GM13977 (cell line): ENCODE measurements at regions not wholly inside any gene's neighbourhood (a gene's known extent, or its start where the extent isn't known, plus 50 kb on each side); places are given as distances from the start of the nearest gene placed in this dataset.
"Not testable (repeated sequence)": the region's sequence is repeated elsewhere in the genome, so short reads cannot be mapped to it uniquely, and the experiment has no call there.

ENCODE experiments used
- DNase-seq: peaks from one replicate; pipeline ENCODE4 v3.0.0; 2012; ENCODE audit warnings: low spot score
- in situ Hi-C: fragments of 300-500 bp; cut with MboI; formaldehyde crosslinking; loops from one replicate; pipeline ENCODE4 v1.12.0; 2022; ENCODE audit warnings: low sequenced_read_pairs, low pct_unique_long_range_greater_than_20kb, mixed read lengths, inconsistent platforms; ENCODE audit not compliant: unreplicated experiment
- TF ChIP-seq, protein P1 (sequence below): IDR thresholded peaks from 2 replicates; pipeline ENCODE4 v1.5.1; 2012; ENCODE audit warnings: mild to moderate bottlenecking, control low read depth; ENCODE audit not compliant: insufficient read depth; ENCODE audit errors: extremely low read depth, missing control alignments

DNA sequence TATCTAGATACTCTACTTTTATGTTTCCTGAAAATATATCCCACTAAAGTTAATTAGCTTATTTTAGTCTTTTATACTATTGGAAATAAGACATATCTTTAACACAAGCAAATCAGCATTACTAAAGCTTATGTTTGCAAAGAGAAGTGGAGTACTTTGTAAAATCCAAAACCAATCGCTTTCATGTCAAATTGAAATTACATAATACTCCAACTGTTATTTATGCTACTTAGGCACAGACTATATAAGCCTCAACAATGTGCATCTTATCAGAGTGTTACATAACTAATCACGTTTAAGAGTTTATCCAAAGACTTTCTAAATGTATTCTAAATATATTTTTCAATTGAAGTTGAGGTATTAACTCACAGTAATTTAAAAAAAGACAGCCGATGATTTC is 200.0 kb downstream of the PCDH20 start:
- DNase-seq, result no peak
- in situ Hi-C loops, result no loop called here

DNA sequence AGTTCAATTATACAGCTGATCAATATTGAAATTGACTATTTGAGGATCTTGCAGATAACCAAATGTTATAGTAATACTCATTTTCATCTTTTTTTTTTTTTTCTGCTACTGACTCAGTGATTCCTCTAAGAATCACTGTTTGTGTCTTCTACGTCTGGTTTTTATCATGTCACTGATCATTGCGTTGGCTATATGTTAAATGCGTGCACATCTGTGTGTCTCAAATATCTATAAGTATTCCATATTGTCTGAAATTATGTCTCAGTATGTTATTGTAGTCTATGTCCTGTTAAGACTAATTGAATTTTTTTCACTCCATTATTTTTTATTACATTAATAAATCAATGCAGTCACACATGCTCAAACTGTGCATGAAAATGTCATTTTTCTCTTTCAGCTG is 200.5 kb downstream of the PCDH20 start:
- DNase-seq, result no peak
- in situ Hi-C loops, result no loop called here

More for the DNA sequence above, 200.0 kb downstream of the PCDH20 start:
- TF ChIP-seq, protein P1, sequence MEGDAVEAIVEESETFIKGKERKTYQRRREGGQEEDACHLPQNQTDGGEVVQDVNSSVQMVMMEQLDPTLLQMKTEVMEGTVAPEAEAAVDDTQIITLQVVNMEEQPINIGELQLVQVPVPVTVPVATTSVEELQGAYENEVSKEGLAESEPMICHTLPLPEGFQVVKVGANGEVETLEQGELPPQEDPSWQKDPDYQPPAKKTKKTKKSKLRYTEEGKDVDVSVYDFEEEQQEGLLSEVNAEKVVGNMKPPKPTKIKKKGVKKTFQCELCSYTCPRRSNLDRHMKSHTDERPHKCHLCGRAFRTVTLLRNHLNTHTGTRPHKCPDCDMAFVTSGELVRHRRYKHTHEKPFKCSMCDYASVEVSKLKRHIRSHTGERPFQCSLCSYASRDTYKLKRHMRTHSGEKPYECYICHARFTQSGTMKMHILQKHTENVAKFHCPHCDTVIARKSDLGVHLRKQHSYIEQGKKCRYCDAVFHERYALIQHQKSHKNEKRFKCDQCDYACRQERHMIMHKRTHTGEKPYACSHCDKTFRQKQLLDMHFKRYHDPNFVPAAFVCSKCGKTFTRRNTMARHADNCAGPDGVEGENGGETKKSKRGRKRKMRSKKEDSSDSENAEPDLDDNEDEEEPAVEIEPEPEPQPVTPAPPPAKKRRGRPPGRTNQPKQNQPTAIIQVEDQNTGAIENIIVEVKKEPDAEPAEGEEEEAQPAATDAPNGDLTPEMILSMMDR, result no peak

DNA sequence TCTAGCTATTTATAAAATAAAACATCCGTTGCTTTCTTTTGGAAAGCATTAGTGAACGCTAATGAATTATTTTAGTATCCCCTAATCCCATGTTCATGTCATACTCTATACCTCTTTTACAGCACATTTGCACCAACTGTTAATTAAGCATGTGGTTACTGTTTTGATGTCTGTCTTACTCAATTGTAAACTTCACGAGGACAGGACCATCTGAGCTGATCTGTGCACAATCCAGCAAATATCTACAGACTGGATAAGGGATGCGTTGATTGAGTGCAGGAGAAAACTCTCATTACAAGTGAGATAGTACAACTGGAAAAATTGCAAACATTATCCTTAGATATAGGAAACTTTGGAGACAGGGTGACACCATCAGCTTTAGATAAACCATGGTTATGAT is 201.1 kb downstream of the PCDH20 start:
- DNase-seq, result no peak
- in situ Hi-C loops, result no loop called here
- TF ChIP-seq, protein P1, result no peak

More for the DNA sequence above, 200.5 kb downstream of the PCDH20 start:
- TF ChIP-seq, protein P1, result no peak

DNA sequence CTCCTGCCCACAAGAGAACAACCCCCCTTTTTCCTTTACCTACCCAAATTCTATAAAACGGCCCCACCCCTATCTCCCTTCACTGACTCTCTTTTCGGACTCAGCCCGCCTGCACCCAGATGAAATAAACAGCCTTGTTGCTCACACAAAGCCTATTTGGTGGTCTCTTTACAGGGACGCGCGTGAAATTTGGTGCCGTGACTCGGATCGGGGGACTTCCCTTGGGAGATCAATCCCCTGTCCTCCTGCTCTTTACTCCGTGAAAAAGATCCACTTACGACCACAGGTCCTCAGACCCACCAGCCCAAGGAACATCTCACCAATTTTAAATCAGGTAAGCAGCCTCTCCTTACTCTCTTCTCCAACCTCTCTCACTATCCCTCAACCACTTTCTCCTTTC is 209.8 kb downstream of the PCDH20 start:
- DNase-seq, in situ Hi-C loops: not testable (repeated sequence)

DNA sequence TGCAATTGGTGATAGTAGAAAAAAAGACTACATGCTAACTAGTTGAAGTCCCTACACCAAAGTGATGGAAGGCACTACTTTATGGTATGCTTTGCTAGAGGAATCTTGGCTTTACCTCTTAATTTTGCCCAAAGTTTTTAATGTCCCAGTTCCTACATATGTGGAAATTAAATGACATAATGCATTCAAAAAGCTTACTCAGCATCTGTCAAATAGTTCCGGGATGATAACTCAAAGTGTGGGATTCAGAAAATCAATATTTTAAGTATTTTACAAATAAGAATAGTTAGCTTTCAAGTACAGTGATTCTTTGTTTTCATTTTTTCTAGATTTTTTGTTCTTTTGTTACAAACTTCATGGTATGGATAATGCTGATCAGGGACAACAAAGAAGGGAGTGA is 211.6 kb downstream of the PCDH20 start:
- in situ Hi-C loops, result no loop called here
- TF ChIP-seq, protein P1, result no peak
- no peak for DNase-seq

DNA sequence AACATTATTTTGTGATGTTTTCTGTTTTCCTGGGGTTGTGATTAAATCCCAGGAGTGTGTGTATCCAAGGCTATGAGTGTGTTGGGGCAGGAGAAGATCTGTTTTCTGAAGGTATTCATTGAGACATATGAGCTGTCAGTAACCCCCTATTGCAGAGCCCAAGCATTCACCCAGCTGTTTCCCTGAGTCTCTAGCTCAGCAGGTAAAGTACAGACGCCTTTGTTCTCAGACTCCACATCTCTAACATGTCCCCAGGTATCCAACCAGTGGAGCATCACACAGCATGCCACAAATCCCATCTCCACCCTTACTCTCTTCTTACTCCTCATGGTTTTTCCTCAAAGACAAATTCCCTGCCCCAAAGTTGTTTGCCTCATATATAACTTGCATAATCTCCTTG is 213.6 kb downstream of the PCDH20 start:
- TF ChIP-seq, protein P1, result no peak
- in situ Hi-C loops, result no loop called here
- DNase-seq, result no peak

DNA sequence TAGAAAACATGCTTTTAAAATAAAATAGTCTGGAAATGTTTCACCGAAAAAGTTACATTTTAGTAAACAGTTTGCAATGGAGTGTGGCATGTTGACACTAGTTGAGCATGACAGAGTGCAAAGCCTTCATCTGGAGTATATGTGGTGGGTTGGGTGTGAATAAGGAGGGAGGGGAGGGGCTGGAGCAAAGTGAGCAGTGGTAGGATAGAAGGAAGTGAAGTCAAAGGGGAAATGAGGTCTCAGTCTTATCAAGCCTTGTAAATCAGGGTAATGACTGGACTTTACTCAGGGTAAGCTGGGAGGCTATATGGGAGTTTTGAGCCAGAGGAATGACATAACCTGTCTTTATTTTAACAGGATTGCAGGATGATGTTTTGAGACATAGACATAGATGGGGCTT is 222.8 kb downstream of the PCDH20 start:
- no peak for DNase-seq
- TF ChIP-seq, protein P1, result no peak
- in situ Hi-C loops, result no loop called here
